ENCODE measurements at regions not wholly inside any gene's neighbourhood (a gene's known extent, or its start where the extent isn't known, plus 50 kb on each side); places are given as distances from the start of the nearest gene placed in this dataset.

DNA sequence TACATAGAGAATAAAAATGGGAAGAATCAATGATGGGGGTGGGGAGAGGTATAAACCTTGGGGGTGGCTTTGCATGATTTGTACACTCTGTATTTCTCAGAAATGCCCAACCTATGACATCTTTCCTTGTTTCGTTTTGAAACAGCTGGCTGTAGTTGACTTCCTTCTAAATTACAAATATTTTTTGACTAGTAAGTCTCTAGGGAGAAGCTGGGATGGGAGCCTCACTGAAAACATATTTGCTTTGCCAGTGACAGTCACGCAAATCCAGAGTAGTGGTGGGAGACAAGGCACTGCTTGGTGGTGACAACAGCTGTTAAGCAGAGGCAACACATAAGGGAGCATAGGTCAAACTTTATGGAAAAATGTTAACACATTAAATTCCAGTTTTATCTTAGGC, 440.5 kb downstream of the SEMA3D start:
- no peaks in the 10 kb centered on the region for H3K36me3 ChIP-seq (ENCODE audit: low read depth, low read length)
- no peak overlapping the region for H3K4me2 ChIP-seq (ENCODE audit: low read length)
- H3K4me3 ChIP-seq (ENCODE audit: low read length) = no peak overlapping the region
- no peak overlapping the region for H3K9ac ChIP-seq (ENCODE audit: low read length)
- ATAC-seq = no peak
- no peak overlapping the region for H3K27ac ChIP-seq (ENCODE audit: low read length)
- ChIA-PET CTCF (no interaction called here), POLR2A (ENCODE audit: unreplicated experiment) (interaction anchor here (0.6 kb wide), 1 partner anchor 701 kb away, joined by 15 read pairs; no protein-coding TSS in a partner anchor)
- no peaks in the 10 kb centered on the region for H3F3A ChIP-seq (ENCODE audit: low read length, unreplicated experiment)
- H3K9me2 ChIP-seq (replicated peaks; ENCODE audit: low read length) = no peaks in the 10 kb centered on the region
- no TSS peak for BruUV-seq (replicated peaks)
- H2AFZ ChIP-seq (ENCODE audit: low read length) = no peak overlapping the region
- no peaks in the 10 kb centered on the region for H3K79me2 ChIP-seq (ENCODE audit: low read length)
- no peaks in the 10 kb centered on the region for H4K20me1 ChIP-seq (ENCODE audit: low read length)
- H3K27me3 ChIP-seq (ENCODE audit: low read length) = no peaks in the 10 kb centered on the region
- TF ChIP-seq EZH2phosphoT487 (IDR thresholded peaks at IDR 0.05; ENCODE audit: borderline replicate concordance, low read length) (no peak), EZH2 (IDR thresholded peaks at IDR 0.05; ENCODE audit: low read length, unreplicated experiment) (no peak)
- TF ChIP-seq, protein P1, sequence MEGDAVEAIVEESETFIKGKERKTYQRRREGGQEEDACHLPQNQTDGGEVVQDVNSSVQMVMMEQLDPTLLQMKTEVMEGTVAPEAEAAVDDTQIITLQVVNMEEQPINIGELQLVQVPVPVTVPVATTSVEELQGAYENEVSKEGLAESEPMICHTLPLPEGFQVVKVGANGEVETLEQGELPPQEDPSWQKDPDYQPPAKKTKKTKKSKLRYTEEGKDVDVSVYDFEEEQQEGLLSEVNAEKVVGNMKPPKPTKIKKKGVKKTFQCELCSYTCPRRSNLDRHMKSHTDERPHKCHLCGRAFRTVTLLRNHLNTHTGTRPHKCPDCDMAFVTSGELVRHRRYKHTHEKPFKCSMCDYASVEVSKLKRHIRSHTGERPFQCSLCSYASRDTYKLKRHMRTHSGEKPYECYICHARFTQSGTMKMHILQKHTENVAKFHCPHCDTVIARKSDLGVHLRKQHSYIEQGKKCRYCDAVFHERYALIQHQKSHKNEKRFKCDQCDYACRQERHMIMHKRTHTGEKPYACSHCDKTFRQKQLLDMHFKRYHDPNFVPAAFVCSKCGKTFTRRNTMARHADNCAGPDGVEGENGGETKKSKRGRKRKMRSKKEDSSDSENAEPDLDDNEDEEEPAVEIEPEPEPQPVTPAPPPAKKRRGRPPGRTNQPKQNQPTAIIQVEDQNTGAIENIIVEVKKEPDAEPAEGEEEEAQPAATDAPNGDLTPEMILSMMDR (conservative IDR thresholded peaks at IDR 0.05; ENCODE audit: low read depth, low read length) = no peak
- intact Hi-C loops (cut with micrococcal nuclease) = no loop called here
- no peaks in the 10 kb centered on the region for H3K4me1 ChIP-seq (ENCODE audit: insufficient read depth, low read length)
- no peak for DNase-seq
- no peaks in the 10 kb centered on the region for H3K9me3 ChIP-seq (ENCODE audit: low read length)

DNA sequence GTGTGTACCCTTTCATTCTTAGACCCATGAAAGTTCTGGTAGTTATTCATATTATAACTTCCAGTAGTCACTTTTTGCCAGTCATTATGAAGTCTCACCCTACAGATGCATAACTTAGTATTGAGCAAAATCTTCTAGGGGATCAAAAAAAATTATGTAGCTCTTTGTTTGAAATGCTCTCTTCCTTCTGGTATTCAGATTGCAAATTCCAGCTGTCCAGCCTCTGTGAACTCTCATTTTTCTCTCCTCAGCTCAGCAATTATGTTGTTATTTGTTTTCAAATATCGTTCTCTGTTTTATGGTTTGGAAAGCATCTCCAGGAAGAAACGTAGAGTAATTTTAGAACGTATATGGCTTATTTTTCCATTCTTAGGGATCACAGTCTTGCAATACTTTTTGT, 442.5 kb downstream of the SEMA3D start:
- ChIA-PET POLR2A (ENCODE audit: unreplicated experiment) (no interaction called here), CTCF (no interaction called here)

DNA sequence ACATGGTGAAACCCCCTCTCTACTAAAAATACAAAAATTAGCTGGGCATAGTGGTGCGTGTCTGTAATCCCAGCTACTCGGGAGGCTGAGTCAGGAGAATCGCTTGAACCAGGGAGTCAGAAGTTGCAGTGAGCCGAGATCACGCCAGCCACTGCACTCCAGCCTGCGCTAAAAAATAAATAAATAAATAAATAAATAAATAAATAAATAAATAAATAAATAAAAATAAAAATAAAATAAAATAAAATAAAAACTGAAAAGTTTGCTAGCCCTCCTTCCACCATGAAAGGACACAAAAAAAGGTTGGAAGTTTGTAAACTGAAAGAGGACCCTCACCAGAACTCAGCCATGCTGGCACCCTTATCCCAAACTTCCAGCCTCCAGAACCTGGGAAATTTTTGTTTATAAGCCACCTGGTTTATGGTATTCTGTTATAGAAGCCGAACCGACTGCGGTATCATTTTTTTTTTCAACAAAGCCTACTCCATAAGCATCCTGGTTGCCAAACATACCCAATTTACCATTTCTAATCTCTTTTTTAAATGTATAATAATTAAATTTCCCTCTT, 448.2 kb downstream of the SEMA3D start:
- H3K9ac ChIP-seq (ENCODE audit: low read length) = no peak overlapping the region
- no peaks in the 10 kb centered on the region for H4K20me1 ChIP-seq (ENCODE audit: low read length)
- no peak overlapping the region for H2AFZ ChIP-seq (ENCODE audit: low read length)
- intact Hi-C loops (cut with micrococcal nuclease) = no loop called here
- ATAC-seq (no peak), DNase-seq (no peak)
- H3K9me3 ChIP-seq (ENCODE audit: low read length) = no peaks in the 10 kb centered on the region
- no peaks in the 10 kb centered on the region for H3K27me3 ChIP-seq (ENCODE audit: low read length)
- ChIA-PET CTCF (no interaction called here), POLR2A (ENCODE audit: unreplicated experiment) (no interaction called here)
- H3F3A ChIP-seq (ENCODE audit: low read length, unreplicated experiment) = no peaks in the 10 kb centered on the region
- H3K4me2 ChIP-seq (ENCODE audit: low read length) = no peak overlapping the region
- H3K79me2 ChIP-seq (ENCODE audit: low read length) = no peaks in the 10 kb centered on the region
- no peak overlapping the region for H3K4me3 ChIP-seq (ENCODE audit: low read length)
- H3K36me3 ChIP-seq (ENCODE audit: low read depth, low read length) = no peaks in the 10 kb centered on the region
- no peak overlapping the region for H3K27ac ChIP-seq (ENCODE audit: low read length)
- no peaks in the 10 kb centered on the region for H3K9me2 ChIP-seq (replicated peaks; ENCODE audit: low read length)
- TF ChIP-seq EZH2 (IDR thresholded peaks at IDR 0.05; ENCODE audit: low read length, unreplicated experiment) (no peak), EZH2phosphoT487 (IDR thresholded peaks at IDR 0.05; ENCODE audit: borderline replicate concordance, low read length) (no peak)
- TF ChIP-seq, protein P1 (conservative IDR thresholded peaks at IDR 0.05; ENCODE audit: low read depth, low read length) = no peak
- BruUV-seq (replicated peaks) = no TSS peak
- no peaks in the 10 kb centered on the region for H3K4me1 ChIP-seq (ENCODE audit: insufficient read depth, low read length)

More for the DNA sequence above, 442.5 kb downstream of the SEMA3D start:
- DNase-seq (no peak), ATAC-seq (no peak)
- no peaks in the 10 kb centered on the region for H3K27me3 ChIP-seq (ENCODE audit: low read length)
- H3F3A ChIP-seq (ENCODE audit: low read length, unreplicated experiment) = no peaks in the 10 kb centered on the region
- H3K36me3 ChIP-seq (ENCODE audit: low read depth, low read length) = no peaks in the 10 kb centered on the region
- H3K9ac ChIP-seq (ENCODE audit: low read length) = no peak overlapping the region
- no peak overlapping the region for H3K27ac ChIP-seq (ENCODE audit: low read length)
- no peaks in the 10 kb centered on the region for H4K20me1 ChIP-seq (ENCODE audit: low read length)
- TF ChIP-seq EZH2 (IDR thresholded peaks at IDR 0.05; ENCODE audit: low read length, unreplicated experiment) (no peak), EZH2phosphoT487 (IDR thresholded peaks at IDR 0.05; ENCODE audit: borderline replicate concordance, low read length) (no peak)
- TF ChIP-seq, protein P1 (conservative IDR thresholded peaks at IDR 0.05; ENCODE audit: low read depth, low read length) = no peak
- H3K79me2 ChIP-seq (ENCODE audit: low read length) = no peaks in the 10 kb centered on the region
- H3K9me2 ChIP-seq (replicated peaks; ENCODE audit: low read length) = no peaks in the 10 kb centered on the region
- H3K9me3 ChIP-seq (ENCODE audit: low read length) = no peaks in the 10 kb centered on the region
- no TSS peak for BruUV-seq (replicated peaks)
- no peak overlapping the region for H3K4me3 ChIP-seq (ENCODE audit: low read length)
- H2AFZ ChIP-seq (ENCODE audit: low read length) = no peak overlapping the region
- H3K4me1 ChIP-seq (ENCODE audit: insufficient read depth, low read length) = no peaks in the 10 kb centered on the region
- intact Hi-C loops (cut with micrococcal nuclease) = no loop called here
- no peak overlapping the region for H3K4me2 ChIP-seq (ENCODE audit: low read length)

Data from PC-3 (cell line).